A549 (cell line): ENCODE measurements at regions not wholly inside any gene's neighbourhood (a gene's known extent, or its start where the extent isn't known, plus 50 kb on each side); places are given as distances from the start of the nearest gene placed in this dataset.

Source experiments
- ATAC-seq, 2 experiments: fragments of 200-7000 bp in 1 of 2; fragments of >200 bp in 1 of 2; cut with Nextera tagmentation in 1 of 2; cut with Tn5 transposase in 1 of 2; 3 replicates each; pipeline versions ENCODE4 v1.8.0 to v1.9.1; 2018 to 2020; ENCODE audit warnings: mild to moderate bottlenecking in 1 of 2, moderate library complexity in 1 of 2
- CTCF ChIA-PET: fragments of 300-600 bp; sonication (Branson Sonifier 250); formaldehyde crosslinking; extraction: SDS; loops from one replicate; lab custom pipeline; 2021; ENCODE audit warnings: antibody characterized with exemption, inconsistent platforms; lab: Yijun Ruan, JAX
- POLR2A ChIA-PET: fragments of 350-600 bp; formaldehyde crosslinking; extraction: SDS; loops from one replicate; lab custom pipeline; 2021; ENCODE audit warnings: antibody characterized with exemption, inconsistent platforms; lab: Yijun Ruan, JAX
- DNase-seq, 2 experiments: peaks; one replicate each; pipeline versions ENCODE4 v3.0.0 to v3.0.0-alpha.2; 2011 to 2016; ENCODE audit warnings: low read depth in 1 of 2, low spot score in 1 of 2
- FAIRE-seq: peaks from 2 replicates; lab custom pipeline; 2011; peaks lifted over from hg19 to GRCh38; lab: Jason Lieb, UNC
- H3K27ac ChIP-seq, 2 experiments: fragments of >200 bp; sonication (Bioruptor Twin); formaldehyde crosslinking; 3 replicates each; pipeline ENCODE4 v1.5.1; 2016 to 2017
- H3K4me1 ChIP-seq: fragments of >200 bp; sonication (Bioruptor Twin); formaldehyde crosslinking; 3 replicates; pipeline ENCODE4 v1.6.1; 2016
- H3K4me2 ChIP-seq: fragments of >200 bp; sonication (Bioruptor Twin); formaldehyde crosslinking; 3 replicates; pipeline ENCODE4 v1.6.1; 2016
- H3K4me3 ChIP-seq: fragments of >200 bp; sonication (Bioruptor Twin); formaldehyde crosslinking; 3 replicates; pipeline ENCODE4 v1.5.1; 2016
- H3K9me3 ChIP-seq: fragments of >200 bp; sonication (Bioruptor Twin); formaldehyde crosslinking; 3 replicates; pipeline ENCODE4 v1.6.1; 2016
- CEBPB ChIP-seq, 2 experiments: fragments of >200 bp in 1 of 2; sonication (Bioruptor Twin) in 1 of 2; formaldehyde crosslinking in 1 of 2; IDR thresholded peaks; 2 replicates each; pipeline ENCODE4 v1.6.1; 2012 to 2016
- CHD2 ChIP-seq: fragments of 150-350 bp; IDR thresholded peaks from 2 replicates; pipeline ENCODE4 v1.6.1; 2014; ENCODE audit warnings: low read length; ENCODE audit not compliant: partially characterized antibody
- CHD4 ChIP-seq: fragments of 200-600 bp; sonication (generic); IDR thresholded peaks from 2 replicates; pipeline ENCODE4 v1.6.1; 2016; ENCODE audit warnings: antibody characterized with exemption, mild to moderate bottlenecking, borderline replicate concordance
- CTCF ChIP-seq: fragments of >200 bp; sonication (Bioruptor Twin); formaldehyde crosslinking; IDR thresholded peaks from 3 replicates; pipeline ENCODE4 v1.5.1; 2016
- E2F6 ChIP-seq: IDR thresholded peaks from 2 replicates; pipeline ENCODE4 v1.6.1; 2012; ENCODE audit warnings: low read depth, borderline replicate concordance
- EHF ChIP-seq: fragments of 250-450 bp; sonication (Bioruptor Pico); IDR thresholded peaks from 2 replicates; pipeline ENCODE4 v1.5.0; 2020; ENCODE audit warnings: mild to moderate bottlenecking
- EHMT2 ChIP-seq: fragments of 200-600 bp; sonication (generic); IDR thresholded peaks from 2 replicates; pipeline ENCODE4 v1.6.1; 2016; ENCODE audit warnings: antibody characterized with exemption, low read depth, mild to moderate bottlenecking, moderate library complexity
- ESRRA ChIP-seq: fragments of 150-350 bp; IDR thresholded peaks from 2 replicates; pipeline ENCODE4 v1.6.1; 2014; ENCODE audit warnings: mild to moderate bottlenecking, low read length, borderline replicate concordance
- FOSB ChIP-seq: fragments of 250-450 bp; sonication (Bioruptor Pico); IDR thresholded peaks from 2 replicates; pipeline ENCODE4 v1.5.0; 2020; ENCODE audit warnings: mild to moderate bottlenecking, moderate library complexity
- FOXS1 ChIP-seq: fragments of 250-450 bp; sonication (Bioruptor Pico); IDR thresholded peaks from 2 replicates; pipeline ENCODE4 v1.5.0; 2020; ENCODE audit warnings: mild to moderate bottlenecking, moderate library complexity
- HDAC2 ChIP-seq: fragments of 200-600 bp; sonication (generic); IDR thresholded peaks from 2 replicates; pipeline ENCODE4 v1.6.1; 2016
- HOXB5 ChIP-seq: fragments of 250-450 bp; sonication (Bioruptor Pico); IDR thresholded peaks from 2 replicates; pipeline ENCODE4 v1.5.0; 2020; ENCODE audit warnings: mild to moderate bottlenecking, moderate library complexity
- JUN ChIP-seq, 2 experiments: fragments of >200 bp; sonication (Bioruptor Twin); formaldehyde crosslinking; IDR thresholded peaks; 2 replicates in 1 of 2; 3 replicates in 1 of 2; pipeline ENCODE4 v1.6.1; 2016 to 2017
- MAX ChIP-seq: IDR thresholded peaks from 2 replicates; pipeline ENCODE4 v1.6.1; 2012
- MAZ ChIP-seq: fragments of 150-350 bp; IDR thresholded peaks from 2 replicates; pipeline ENCODE4 v1.6.1; 2014; ENCODE audit warnings: antibody characterized with exemption, low read depth, low read length, borderline replicate concordance
- MYC ChIP-seq: IDR thresholded peaks from 2 replicates; pipeline ENCODE4 v1.6.1; 2012; ENCODE audit warnings: mild to moderate bottlenecking, inconsistent platforms, low read length, improper control_type of control experiment, borderline replicate concordance
- NR3C1 ChIP-seq: fragments of >200 bp; sonication (Bioruptor Twin); formaldehyde crosslinking; IDR thresholded peaks from 3 replicates; pipeline ENCODE4 v1.6.1; 2017
- POLR2A ChIP-seq: IDR thresholded peaks from 2 replicates; pipeline ENCODE4 v1.6.1; 2012; ENCODE audit warnings: mild to moderate bottlenecking, low read length
- POLR2AphosphoS2 ChIP-seq: conservative IDR thresholded peaks from 2 replicates; pipeline ENCODE4 v1.6.1; 2012; ENCODE audit warnings: low read length, improper control_type of control experiment, inconsistent platforms
- RAD21 ChIP-seq, 2 experiments: fragments of >200 bp in 1 of 2; sonication (Bioruptor Twin) in 1 of 2; formaldehyde crosslinking in 1 of 2; IDR thresholded peaks in 1 of 2; conservative IDR thresholded peaks in 1 of 2; 2 replicates in 1 of 2; 3 replicates in 1 of 2; pipeline ENCODE4 v1.6.1; 2012 to 2018; ENCODE audit warnings: inconsistent platforms in 1 of 2
- RFX5 ChIP-seq: fragments of 450-650 bp; IDR thresholded peaks from 2 replicates; pipeline ENCODE4 v1.7.1; 2014; ENCODE audit warnings: antibody characterized with exemption, mild to moderate bottlenecking, moderate library complexity
- RNF2 ChIP-seq: fragments of 200-600 bp; sonication (generic); IDR thresholded peaks from 2 replicates; pipeline ENCODE4 v1.6.1; 2016; ENCODE audit warnings: low read depth, mild to moderate bottlenecking, antibody characterized with exemption, moderate library complexity, borderline replicate concordance
- SMC3 ChIP-seq: fragments of >200 bp; sonication (Bioruptor Twin); formaldehyde crosslinking; IDR thresholded peaks from 3 replicates; pipeline ENCODE4 v1.6.1; 2018; ENCODE audit warnings: inconsistent platforms
- SREBF2 ChIP-seq: fragments of 450-650 bp; IDR thresholded peaks from 2 replicates; pipeline ENCODE4 v1.6.1; 2014; ENCODE audit warnings: mild to moderate bottlenecking, moderate library complexity
- TFCP2L1 ChIP-seq: fragments of 250-450 bp; sonication (Bioruptor Pico); IDR thresholded peaks from 2 replicates; pipeline ENCODE4 v1.5.0; 2021; ENCODE audit warnings: mild to moderate bottlenecking
- ZFP36 ChIP-seq: fragments of 450-650 bp; IDR thresholded peaks from 2 replicates; pipeline ENCODE4 v1.6.1; 2014; ENCODE audit warnings: borderline replicate concordance; ENCODE audit not compliant: partially characterized antibody
- WGBS: methylation state at CpG from one replicate; pipeline ENCODE4 v1.1.6; 2017; ENCODE audit errors: missing lambda C conversion rate; 5-methylcytosine and 5-hydroxymethylcytosine counted together
- TF ChIP-seq, protein P1 (sequence below): fragments of 250-450 bp; sonication (Bioruptor Pico); IDR thresholded peaks from 2 replicates; pipeline ENCODE4 v1.5.0; 2021; ENCODE audit warnings: mild to moderate bottlenecking, moderate library complexity, borderline replicate concordance
- TF ChIP-seq, protein P2 (sequence below): IDR thresholded peaks from 2 replicates; pipeline ENCODE4 v1.6.1; 2012
- TF ChIP-seq, protein P3 (sequence below): fragments of 150-350 bp; IDR thresholded peaks from 2 replicates; pipeline ENCODE4 v1.6.1; 2014; ENCODE audit warnings: low read depth, mild to moderate bottlenecking, low read length
- TF ChIP-seq, protein P4 (sequence below): fragments of >200 bp; sonication (Bioruptor Twin); formaldehyde crosslinking; IDR thresholded peaks from 3 replicates; pipeline ENCODE4 v1.6.1; 2016

DNA sequence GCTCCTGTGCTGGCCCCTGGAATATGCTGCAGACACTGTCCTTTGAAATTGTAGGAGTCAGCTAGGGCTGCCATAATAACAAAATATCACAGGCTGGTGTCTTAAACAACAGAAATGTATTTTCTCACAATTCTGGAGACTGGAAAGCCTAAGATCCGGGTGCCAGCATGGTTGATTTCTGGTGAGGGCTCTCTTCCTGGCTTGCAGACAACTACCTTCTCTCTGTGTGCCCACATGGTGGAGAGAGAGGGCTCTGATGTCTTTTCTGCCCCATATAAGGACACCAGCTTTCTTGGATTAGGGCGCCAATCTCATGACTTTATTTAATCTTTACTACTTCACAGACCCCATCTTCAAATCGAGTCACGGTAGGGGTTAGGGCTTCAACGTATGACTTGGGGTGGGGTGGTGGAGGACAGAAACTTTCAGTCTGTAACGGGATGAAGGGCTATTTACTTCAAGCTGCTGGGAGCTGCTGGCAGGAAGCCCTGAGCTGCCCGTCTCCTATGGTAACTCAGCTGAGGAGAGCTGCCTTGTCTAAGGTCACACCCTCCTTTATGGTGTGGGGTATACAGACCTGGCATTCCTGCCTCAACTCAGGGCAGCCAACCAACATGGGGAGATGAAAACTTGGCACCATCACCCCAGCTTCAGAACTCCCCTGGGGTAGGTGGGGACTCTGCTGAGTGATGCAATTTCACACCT, 142.9 kb upstream of the ZBED5 start:
- 82% methylated on average over 7 of the region's 7 CpGs for WGBS
- Histone ChIP-seq H3K4me1 (no peaks in the 10 kb centered on the region), H3K9me3 (no peaks in the 10 kb centered on the region), H3K4me3 (no peak overlapping the region), H3K4me2 (no peak overlapping the region), H3K27ac (no peak overlapping the region)
- FAIRE-seq (no peak), ATAC-seq (no peak), DNase-seq (no peak)
- ChIA-PET CTCF (interaction anchor here (1.0 to 2.6 kb wide), 4 partner anchors 15 to 208 kb away, joined by 3 to 9 read pairs (median 6); no protein-coding TSS in a partner anchor), POLR2A (no interaction called here)
- TF ChIP-seq EHMT2 (no peak), ZFP36 (no peak), POLR2AphosphoS2 (no peak), MAZ (no peak), TFCP2L1 (no peak), HOXB5 (CRISPR knock-in tag) (no peak), CHD4 (no peak), MYC (no peak), CHD2 (no peak), NR3C1 (no peak), ESRRA (no peak), SMC3 (no peak), EHF (CRISPR knock-in tag) (no peak), FOXS1 (CRISPR knock-in tag) (no peak), POLR2A (no peak)
- TF ChIP-seq, protein P1, sequence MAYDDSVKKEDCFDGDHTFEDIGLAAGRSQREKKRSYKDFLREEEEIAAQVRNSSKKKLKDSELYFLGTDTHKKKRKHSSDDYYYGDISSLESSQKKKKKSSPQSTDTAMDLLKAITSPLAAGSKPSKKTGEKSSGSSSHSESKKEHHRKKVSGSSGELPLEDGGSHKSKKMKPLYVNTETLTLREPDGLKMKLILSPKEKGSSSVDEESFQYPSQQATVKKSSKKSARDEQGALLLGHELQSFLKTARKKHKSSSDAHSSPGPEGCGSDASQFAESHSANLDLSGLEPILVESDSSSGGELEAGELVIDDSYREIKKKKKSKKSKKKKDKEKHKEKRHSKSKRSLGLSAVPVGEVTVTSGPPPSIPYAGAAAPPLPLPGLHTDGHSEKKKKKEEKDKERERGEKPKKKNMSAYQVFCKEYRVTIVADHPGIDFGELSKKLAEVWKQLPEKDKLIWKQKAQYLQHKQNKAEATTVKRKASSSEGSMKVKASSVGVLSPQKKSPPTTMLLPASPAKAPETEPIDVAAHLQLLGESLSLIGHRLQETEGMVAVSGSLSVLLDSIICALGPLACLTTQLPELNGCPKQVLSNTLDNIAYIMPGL (CRISPR knock-in tag): no peak
- TF ChIP-seq, protein P2, sequence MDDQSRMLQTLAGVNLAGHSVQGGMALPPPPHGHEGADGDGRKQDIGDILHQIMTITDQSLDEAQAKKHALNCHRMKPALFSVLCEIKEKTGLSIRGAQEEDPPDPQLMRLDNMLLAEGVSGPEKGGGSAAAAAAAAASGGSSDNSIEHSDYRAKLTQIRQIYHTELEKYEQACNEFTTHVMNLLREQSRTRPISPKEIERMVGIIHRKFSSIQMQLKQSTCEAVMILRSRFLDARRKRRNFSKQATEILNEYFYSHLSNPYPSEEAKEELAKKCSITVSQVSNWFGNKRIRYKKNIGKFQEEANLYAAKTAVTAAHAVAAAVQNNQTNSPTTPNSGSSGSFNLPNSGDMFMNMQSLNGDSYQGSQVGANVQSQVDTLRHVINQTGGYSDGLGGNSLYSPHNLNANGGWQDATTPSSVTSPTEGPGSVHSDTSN: no peak

GRCh38 chr11:10998674-10999073, 140.8 kb upstream of the ZBED5 start:
- H3K9me3 ChIP-seq: 0 out of 3 replicates have a peak, but pooled peaks cover 2% of the 10 kb centered on the region
- TF ChIP-seq RNF2 (no peak), ESRRA (no peak), CTCF (no peak), RFX5 (no peak), CEBPB (IDR thresholded peaks at IDR 0.05) (no peak), RAD21 (conservative IDR thresholded peaks at IDR 0.05 in 1 of 2, IDR thresholded peaks at IDR 0.05 in 1 of 2) (no peak), MAX (no peak), JUN (IDR thresholded peaks at IDR 0.05) (no peak), E2F6 (no peak), EHF (CRISPR knock-in tag) (no peak), HDAC2 (no peak), CHD4 (no peak), SREBF2 (no peak), FOSB (CRISPR knock-in tag) (no peak)
- TF ChIP-seq, protein P3, sequence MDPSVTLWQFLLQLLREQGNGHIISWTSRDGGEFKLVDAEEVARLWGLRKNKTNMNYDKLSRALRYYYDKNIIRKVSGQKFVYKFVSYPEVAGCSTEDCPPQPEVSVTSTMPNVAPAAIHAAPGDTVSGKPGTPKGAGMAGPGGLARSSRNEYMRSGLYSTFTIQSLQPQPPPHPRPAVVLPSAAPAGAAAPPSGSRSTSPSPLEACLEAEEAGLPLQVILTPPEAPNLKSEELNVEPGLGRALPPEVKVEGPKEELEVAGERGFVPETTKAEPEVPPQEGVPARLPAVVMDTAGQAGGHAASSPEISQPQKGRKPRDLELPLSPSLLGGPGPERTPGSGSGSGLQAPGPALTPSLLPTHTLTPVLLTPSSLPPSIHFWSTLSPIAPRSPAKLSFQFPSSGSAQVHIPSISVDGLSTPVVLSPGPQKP: no peak
- TF ChIP-seq, protein P4, sequence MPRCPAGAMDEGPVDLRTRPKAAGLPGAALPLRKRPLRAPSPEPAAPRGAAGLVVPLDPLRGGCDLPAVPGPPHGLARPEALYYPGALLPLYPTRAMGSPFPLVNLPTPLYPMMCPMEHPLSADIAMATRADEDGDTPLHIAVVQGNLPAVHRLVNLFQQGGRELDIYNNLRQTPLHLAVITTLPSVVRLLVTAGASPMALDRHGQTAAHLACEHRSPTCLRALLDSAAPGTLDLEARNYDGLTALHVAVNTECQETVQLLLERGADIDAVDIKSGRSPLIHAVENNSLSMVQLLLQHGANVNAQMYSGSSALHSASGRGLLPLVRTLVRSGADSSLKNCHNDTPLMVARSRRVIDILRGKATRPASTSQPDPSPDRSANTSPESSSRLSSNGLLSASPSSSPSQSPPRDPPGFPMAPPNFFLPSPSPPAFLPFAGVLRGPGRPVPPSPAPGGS: no peak
- ATAC-seq (no peak), DNase-seq (no peak), FAIRE-seq (no peak)
- POLR2A ChIA-PET: no interaction called here
- no peak overlapping the region for H3K4me3 ChIP-seq
- H3K27ac ChIP-seq: no peak overlapping the region
- CTCF ChIA-PET: no interaction called here
- 67% methylated on average over 5 of the region's 5 CpGs for WGBS
- no peaks in the 10 kb centered on the region for H3K4me1 ChIP-seq
- H3K4me2 ChIP-seq: no peak overlapping the region
